ENCODE measurements at regions not wholly inside any gene's neighbourhood (a gene's known extent, or its start where the extent isn't known, plus 50 kb on each side); places are given as distances from the start of the nearest gene placed in this dataset.
"Not testable (repeated sequence)": the region's sequence is repeated elsewhere in the genome, so short reads cannot be mapped to it uniquely, and the experiment has no call there.

GRCh38 chr10:120111628-120112027 is 219.1 kb downstream of the SEC23IP start:
- DNase-seq = no peak

- DNase-seq = no peak
Measured at GRCh38 chr10:120112809-120113208, 220.3 kb downstream of the SEC23IP start.

DNA sequence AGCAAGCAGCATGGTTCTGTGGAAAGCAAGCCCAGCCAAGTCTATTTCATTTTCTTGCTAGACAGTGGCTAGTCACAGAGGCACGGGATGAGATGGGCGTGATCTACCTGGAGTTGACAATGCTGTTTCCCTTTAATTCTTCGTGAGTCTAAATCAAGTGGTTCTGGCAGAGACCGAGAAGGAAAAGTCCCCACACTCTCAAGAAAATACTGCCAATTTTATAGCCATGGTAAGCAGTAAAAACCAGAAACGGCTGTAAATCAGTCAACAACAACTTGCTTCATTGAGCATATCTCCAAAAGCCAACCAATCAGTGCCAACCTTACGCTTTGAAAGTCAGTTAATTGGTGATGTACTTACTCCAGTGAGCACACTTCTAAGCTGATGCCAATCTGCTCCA is 223.4 kb downstream of the SEC23IP start:
- peak; percentile 34 for DNase-seq

DNA sequence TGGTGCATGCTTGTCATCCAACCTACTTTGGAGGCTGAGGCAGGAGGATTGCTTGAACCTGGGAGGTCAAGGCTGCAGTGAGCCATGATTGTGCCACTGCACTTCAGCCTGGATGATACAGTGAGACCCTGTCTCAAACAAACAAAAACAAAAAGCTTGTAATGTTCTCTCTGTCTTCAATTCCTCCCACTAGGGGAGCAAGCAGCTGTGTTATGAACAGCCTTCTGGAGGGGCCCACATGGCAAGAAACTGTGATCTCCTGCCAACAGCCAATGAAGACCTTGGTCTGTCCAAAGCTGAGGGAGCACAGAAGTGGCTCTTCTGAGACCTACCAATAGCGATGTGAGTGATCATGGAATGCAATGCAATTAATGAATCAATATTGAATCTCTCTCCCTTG is 229.2 kb downstream of the SEC23IP start:
- no peak for DNase-seq

DNA sequence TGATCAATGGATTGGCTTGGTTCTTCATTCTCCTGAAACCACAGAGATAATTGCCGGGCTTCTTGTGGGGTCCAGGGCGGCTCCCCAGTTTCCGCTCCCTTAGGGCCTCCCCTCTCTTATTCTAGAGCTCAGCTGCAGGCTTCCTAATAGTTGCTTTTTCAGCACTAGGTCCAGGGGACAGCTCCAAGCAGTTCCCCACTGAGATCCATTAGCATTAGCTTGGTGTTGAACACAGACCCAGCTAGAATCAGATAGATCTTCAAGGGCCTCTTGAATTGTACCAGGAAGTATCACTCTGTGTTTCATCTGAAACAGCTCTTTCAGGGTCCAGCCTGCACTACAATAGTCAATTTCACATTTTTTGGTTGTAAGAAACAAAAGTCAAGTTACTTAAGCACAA is 238.7 kb downstream of the SEC23IP start:
- peak; percentile 72 for DNase-seq

DNA sequence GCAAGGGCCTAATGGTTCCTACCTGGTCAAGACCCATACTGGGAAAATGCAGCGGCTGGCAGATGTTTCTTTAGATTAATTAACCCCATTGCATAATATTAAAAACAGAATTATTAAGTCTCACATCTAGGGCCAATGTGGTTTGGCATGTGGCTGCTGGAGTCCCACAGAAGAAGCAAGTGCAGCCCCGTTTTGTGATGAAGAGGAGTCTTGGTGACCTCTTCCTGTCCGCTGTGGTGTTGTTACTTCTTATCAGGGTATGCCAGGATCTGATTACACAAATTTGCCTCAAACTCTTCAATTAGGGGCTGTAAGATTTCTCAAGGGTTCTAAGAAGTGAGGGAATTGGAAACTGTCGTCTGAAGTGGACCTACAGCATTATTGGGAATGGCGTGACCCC is 240.3 kb downstream of the SEC23IP start:
- DNase-seq = no peak

DNA sequence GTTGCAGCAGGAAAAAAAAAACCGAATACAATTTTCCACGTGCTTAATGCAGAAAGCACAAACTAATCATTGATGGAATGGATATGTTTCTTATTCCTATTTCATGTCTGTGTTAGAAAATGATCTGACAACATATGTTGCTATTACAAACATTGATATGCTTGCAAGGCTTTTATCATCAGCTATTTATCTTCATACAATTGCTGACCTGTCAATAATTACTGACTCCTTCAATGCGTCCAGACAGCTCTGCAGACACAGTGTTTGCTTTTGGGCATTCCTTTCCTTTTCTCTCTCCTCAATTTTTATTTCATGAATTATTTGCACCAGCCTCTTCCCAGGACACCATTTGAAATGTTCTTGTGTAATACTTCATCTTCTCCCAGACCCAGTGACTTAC is 246.2 kb downstream of the SEC23IP start:
- no peak for DNase-seq

DNA sequence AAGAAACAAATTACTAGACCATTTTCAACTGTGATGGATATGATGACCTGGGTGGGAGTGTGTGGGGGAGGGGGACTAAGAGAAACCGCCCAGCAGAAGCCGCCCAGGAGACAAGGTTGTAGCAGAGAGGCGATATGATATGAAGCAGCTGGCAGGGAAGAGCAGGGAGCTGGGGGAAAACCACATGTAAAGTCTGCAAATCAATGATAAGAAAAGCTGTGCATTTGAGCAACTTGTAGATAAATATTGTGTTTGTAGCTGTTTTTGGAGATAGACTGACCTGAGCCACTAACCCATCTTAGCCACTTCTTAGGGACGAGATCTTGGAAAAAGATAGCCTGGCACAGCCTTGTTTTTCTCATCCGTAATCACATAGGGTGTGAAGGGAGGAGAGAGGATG is 252.6 kb downstream of the SEC23IP start:
- DNase-seq = no peak

GRCh38 chr10:120156614-120157274 is 264.2 kb downstream of the SEC23IP start:
- no peak for DNase-seq

- no peak for DNase-seq
Measured at GRCh38 chr10:120161111-120161510, 268.6 kb downstream of the SEC23IP start.

DNA sequence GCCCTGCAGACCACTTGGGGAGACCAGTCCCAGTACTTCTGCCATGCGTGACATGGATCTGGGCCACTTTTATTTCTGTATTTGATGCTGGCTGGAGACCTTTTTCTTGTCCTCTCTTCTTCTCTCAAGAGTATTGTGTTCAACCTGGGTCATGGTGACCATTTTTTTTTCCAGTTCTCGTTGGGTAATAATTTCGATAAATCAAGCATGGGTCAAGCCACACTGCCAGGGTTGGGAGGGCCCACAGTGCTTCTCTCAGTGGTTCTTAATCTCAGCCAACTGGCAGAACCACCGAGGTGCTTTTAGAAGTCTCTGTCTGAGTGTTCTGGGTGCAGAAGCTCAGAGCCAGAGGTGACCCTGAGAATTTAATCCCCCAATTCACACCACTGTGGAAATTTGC is 269.9 kb downstream of the SEC23IP start:
- DNase-seq = no peak

- DNase-seq = no peak
Measured at GRCh38 chr10:120172356-120172755, 279.8 kb downstream of the SEC23IP start.

DNA sequence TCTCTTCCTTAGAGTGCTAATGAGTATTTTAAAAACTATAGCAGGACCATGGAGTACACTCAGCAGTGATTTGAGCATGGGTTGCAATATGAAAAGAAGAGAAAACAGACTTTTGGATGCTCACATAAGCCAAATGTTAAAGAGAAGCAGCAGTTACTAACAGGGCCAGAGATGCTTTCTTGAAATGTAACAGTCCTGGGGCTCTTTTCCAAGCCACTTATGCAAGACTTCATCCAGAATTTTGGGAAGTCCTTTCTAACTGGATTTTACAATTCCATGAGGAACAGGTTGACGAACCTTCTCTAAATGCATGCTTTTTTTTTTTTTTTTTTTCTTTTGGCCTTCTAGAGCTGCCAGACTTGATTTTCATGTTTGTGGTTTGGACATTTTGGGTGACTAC is 282.0 kb downstream of the SEC23IP start:
- no peak for DNase-seq

GRCh38 chr10:120177330-120177729 is 279.7 kb upstream of the PLPP4 start:
- DNase-seq = no peak

- DNase-seq = no peak
Measured at GRCh38 chr10:120180160-120180559, 276.9 kb upstream of the PLPP4 start.

DNA sequence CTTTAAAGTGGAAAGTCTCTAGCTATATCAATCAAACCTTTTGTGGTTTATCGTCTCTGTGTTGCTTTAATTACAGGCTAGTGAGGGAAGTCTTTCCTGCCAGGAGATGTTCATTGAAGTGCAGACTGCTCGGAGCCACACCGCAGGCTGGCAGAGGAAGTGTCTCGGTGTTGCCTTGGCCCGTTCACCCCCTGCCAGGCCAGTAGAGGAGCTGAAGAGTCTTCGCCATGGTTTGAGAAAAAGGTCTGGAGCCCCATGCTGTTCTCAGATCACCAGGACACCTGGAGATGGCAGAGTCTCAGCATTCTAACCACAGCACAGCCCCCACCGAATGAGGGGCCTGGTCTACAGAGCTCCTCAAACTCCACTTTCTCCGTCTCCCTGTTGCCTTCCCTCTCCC is 275.9 kb upstream of the PLPP4 start:
- DNase-seq = no peak

GRCh38 chr10:120182431-120182830 is 274.6 kb upstream of the PLPP4 start:
- no peak for DNase-seq

- DNase-seq = no peak
Measured at GRCh38 chr10:120183546-120183945, 273.5 kb upstream of the PLPP4 start.

GRCh38 chr10:120184547-120185337 is 272.3 kb upstream of the PLPP4 start:
- DNase-seq = no peak

- DNase-seq = no peak
Measured at GRCh38 chr10:120186506-120186905, 270.5 kb upstream of the PLPP4 start.

GRCh38 chr10:120187168-120187567 is 269.9 kb upstream of the PLPP4 start:
- not testable (repeated sequence) for DNase-seq

- no peak for DNase-seq
Measured at GRCh38 chr10:120188950-120189349, 268.1 kb upstream of the PLPP4 start.

DNA sequence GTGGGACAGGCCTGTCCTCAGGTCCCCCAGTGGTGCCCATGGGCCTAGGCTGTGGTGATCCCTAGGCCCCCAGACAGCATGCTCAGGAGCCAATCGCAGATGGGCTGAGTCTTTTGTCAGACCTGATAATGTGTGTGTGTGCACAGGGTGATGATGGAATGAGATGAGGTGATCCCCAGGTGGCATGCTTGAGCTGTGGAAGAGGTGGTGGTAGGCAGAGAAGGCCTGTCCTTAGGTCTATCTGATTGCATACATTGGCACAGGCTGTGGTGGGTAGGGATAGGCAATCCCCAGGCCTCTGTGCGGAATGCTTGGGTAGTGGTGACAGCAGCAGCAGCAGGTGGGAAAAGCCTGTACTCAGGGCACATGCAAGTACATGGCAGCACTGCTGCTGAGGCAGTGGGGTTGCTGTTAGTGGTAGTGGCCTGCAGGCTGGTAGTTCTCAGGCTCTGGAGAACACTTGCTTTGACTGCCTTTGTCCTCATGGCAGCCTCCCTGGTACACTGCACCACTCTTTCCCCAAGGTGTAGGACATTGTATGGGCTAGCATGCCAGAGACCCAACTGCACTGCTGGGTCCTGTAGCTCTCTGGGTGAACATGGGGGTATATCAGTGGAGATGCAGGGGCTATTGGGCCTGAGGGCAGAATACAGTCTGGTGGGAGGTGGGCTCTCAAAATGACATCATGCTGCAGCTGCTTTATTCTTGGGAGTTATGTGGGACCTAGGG is 260.9 kb upstream of the PLPP4 start:
- DNase-seq = no peak
